ENCODE measurements at regions not wholly inside any gene's neighbourhood (a gene's known extent, or its start where the extent isn't known, plus 50 kb on each side); places are given as distances from the start of the nearest gene placed in this dataset.

- no peaks in the 10 kb centered on the region for H3K27me3 ChIP-seq (replicated peaks in 1 of 2; ENCODE audit: control insufficient read depth in 2 of 2, insufficient read depth in 2 of 2, low read length in 1 of 2)
- no peak overlapping the region for H3K4me3 ChIP-seq
- SMC1A ChIA-PET (ENCODE audit: uncharacterized antibody, unreplicated experiment), result no interaction called here
- no peaks in the 10 kb centered on the region for H4K20me1 ChIP-seq (ENCODE audit: control insufficient read depth, insufficient read depth)
- no peak for DNase-seq (ENCODE audit: low read depth, low spot score)
- H2AFZ ChIP-seq (ENCODE audit: control insufficient read depth, low read depth, low read length), result no peak overlapping the region
- no peak for ATAC-seq
- BruUV-seq (replicated peaks), result no TSS peak
- H3K27ac ChIP-seq (ENCODE audit: control insufficient read depth, insufficient read depth), result no peak overlapping the region
- RAD21 ChIA-PET (ENCODE audit: unreplicated experiment), result no interaction called here
- no peaks in the 10 kb centered on the region for H3K4me1 ChIP-seq (ENCODE audit: control insufficient read depth, insufficient read depth, low read length)
- TF ChIP-seq SMAD5 (IDR thresholded peaks at IDR 0.05; ENCODE audit: low read depth), result no peak
- TF ChIP-seq ZBTB33 (IDR thresholded peaks at IDR 0.05), result no peak
- no peak for TF ChIP-seq CTCF (IDR thresholded peaks at IDR 0.05 in 2 of 3, conservative IDR thresholded peaks at IDR 0.05 in 1 of 3; ENCODE audit: control insufficient read depth in 2 of 3, extremely low read depth in 1 of 3, insufficient read depth in 1 of 3, low read depth in 3 of 3, low read length in 3 of 3)
- no peak for TF ChIP-seq CHD4 (IDR thresholded peaks at IDR 0.05)
- TF ChIP-seq ESRRA (IDR thresholded peaks at IDR 0.05; ENCODE audit: low read length), result no peak
- no peak for TF ChIP-seq GATAD2B (conservative IDR thresholded peaks at IDR 0.05; ENCODE audit: low read depth)
- no peak for TF ChIP-seq IRF3 (IDR thresholded peaks at IDR 0.05)
- TF ChIP-seq ZNF592 (IDR thresholded peaks at IDR 0.05), result no peak
- TF ChIP-seq CBX3 (IDR thresholded peaks at IDR 0.05; ENCODE audit: borderline replicate concordance, low read depth), result no peak
- no peak for TF ChIP-seq EP300 (IDR thresholded peaks at IDR 0.05; ENCODE audit: borderline replicate concordance in 1 of 2, control insufficient read depth in 1 of 2, low read depth in 2 of 2, low read length in 2 of 2)
- CTCF ChIA-PET, result no interaction called here
- no peak overlapping the region for H3K4me2 ChIP-seq (ENCODE audit: control insufficient read depth, insufficient read depth)
- H3K9me3 ChIP-seq (replicated peaks; ENCODE audit: control insufficient read depth, insufficient read depth, low read length), result no peaks in the 10 kb centered on the region
- H3K36me3 ChIP-seq (ENCODE audit: control insufficient read depth in 2 of 2, insufficient read depth in 2 of 2, low read length in 1 of 2), result no peaks in the 10 kb centered on the region
- in situ Hi-C loops (cut with MboI) (no loop called here), intact Hi-C loops (cut with micrococcal nuclease; ENCODE audit: unreplicated experiment) (no loop called here)
- POLR2A ChIA-PET, result no interaction called here
- H3K79me2 ChIP-seq (ENCODE audit: control insufficient read depth, insufficient read depth, low read length), result no peaks in the 10 kb centered on the region
- no peak for FAIRE-seq
- 7% methylated on average over 1 of the region's 1 CpG for WGBS (ENCODE audit: insufficient coverage, insufficient replicate concordance, low lambda C conversion rate, missing lambda C conversion rate)
- no peak overlapping the region for H3K9ac ChIP-seq (ENCODE audit: control insufficient read depth, insufficient read depth, low read length)
These were observed 561.5 kb downstream of the DNAJB9 start for GRCh38 chr7:109131141-109131540.
